ENCODE measurements at regions not wholly inside any gene's neighbourhood (a gene's known extent, or its start where the extent isn't known, plus 50 kb on each side); places are given as distances from the start of the nearest gene placed in this dataset.
A peak's percentile ranks its signal among the peaks of the same experiment; 100 is the strongest.

GRCh38 chr6:45830441-45831139, 185.1 kb downstream of the CLIC5 start:
- peak in 2 of 4 experiments; percentile 5 to 51 for DNase-seq (ENCODE audit: low read depth in 4 of 4, low spot score in 1 of 4)

- DNase-seq (ENCODE audit: low read depth in 4 of 4, low spot score in 1 of 4), result no peak
Observed at GRCh38 chr6:45829873-45830272, 185.8 kb downstream of the CLIC5 start.

GRCh38 chr6:45827952-45828530, 187.6 kb downstream of the CLIC5 start:
- DNase-seq (ENCODE audit: low read depth in 4 of 4, low spot score in 1 of 4), result no peak

GRCh38 chr6:45822873-45823272, 192.8 kb downstream of the CLIC5 start:
- DNase-seq (ENCODE audit: low read depth in 4 of 4, low spot score in 1 of 4), result no peak

GRCh38 chr6:45822246-45822812, 193.3 kb downstream of the CLIC5 start:
- no peak for DNase-seq (ENCODE audit: low read depth in 4 of 4, low spot score in 1 of 4)

- DNase-seq (ENCODE audit: low read depth in 4 of 4, low spot score in 1 of 4), result no peak
Observed at GRCh38 chr6:45818655-45819054, 197.0 kb downstream of the CLIC5 start.

- DNase-seq (ENCODE audit: low read depth in 4 of 4, low spot score in 1 of 4), result no peak
Observed at GRCh38 chr6:45816674-45817297, 198.9 kb downstream of the CLIC5 start.

- no peak for DNase-seq (ENCODE audit: low read depth in 4 of 4, low spot score in 1 of 4)
Observed at GRCh38 chr6:45815466-45816125, 200.1 kb downstream of the CLIC5 start.

GRCh38 chr6:45814772-45815171, 200.9 kb downstream of the CLIC5 start:
- no peak for DNase-seq (ENCODE audit: low read depth in 4 of 4, low spot score in 1 of 4)

- DNase-seq (ENCODE audit: low read depth in 4 of 4, low spot score in 1 of 4), result no peak
Observed at GRCh38 chr6:45813943-45814342, 201.7 kb downstream of the CLIC5 start.

GRCh38 chr6:45812922-45813321, 202.7 kb downstream of the CLIC5 start:
- DNase-seq (ENCODE audit: low read depth in 4 of 4, low spot score in 1 of 4), result no peak

GRCh38 chr6:45808917-45809316, 206.7 kb downstream of the CLIC5 start:
- no peak for DNase-seq (ENCODE audit: low read depth in 4 of 4, low spot score in 1 of 4)

- no peak for DNase-seq (ENCODE audit: low read depth in 4 of 4, low spot score in 1 of 4)
Observed at GRCh38 chr6:45808042-45808645, 207.5 kb downstream of the CLIC5 start.

GRCh38 chr6:45807311-45808041, 208.2 kb downstream of the CLIC5 start:
- DNase-seq (ENCODE audit: low read depth in 4 of 4, low spot score in 1 of 4), result no peak

GRCh38 chr6:45806172-45806571, 209.5 kb downstream of the CLIC5 start:
- no peak for DNase-seq (ENCODE audit: low read depth in 4 of 4, low spot score in 1 of 4)

- no peak for DNase-seq (ENCODE audit: low read depth in 4 of 4, low spot score in 1 of 4)
Observed at GRCh38 chr6:45803071-45803470, 212.6 kb downstream of the CLIC5 start.

GRCh38 chr6:45801471-45802289, 214.0 kb downstream of the CLIC5 start:
- peak in 1 of 4 experiments; percentile 52 for DNase-seq (ENCODE audit: low read depth in 4 of 4, low spot score in 1 of 4)

GRCh38 chr6:45800911-45801310, 214.7 kb downstream of the CLIC5 start:
- no peak for DNase-seq (ENCODE audit: low read depth in 4 of 4, low spot score in 1 of 4)

GRCh38 chr6:45795678-45796077, 220.0 kb downstream of the CLIC5 start:
- DNase-seq (ENCODE audit: low read depth in 4 of 4, low spot score in 1 of 4), result no peak

GRCh38 chr6:45794465-45794864, 221.2 kb downstream of the CLIC5 start:
- no peak for DNase-seq (ENCODE audit: low read depth in 4 of 4, low spot score in 1 of 4)
